ENCODE measurements at regions not wholly inside any gene's neighbourhood (a gene's known extent, or its start where the extent isn't known, plus 50 kb on each side); places are given as distances from the start of the nearest gene placed in this dataset.

DNA sequence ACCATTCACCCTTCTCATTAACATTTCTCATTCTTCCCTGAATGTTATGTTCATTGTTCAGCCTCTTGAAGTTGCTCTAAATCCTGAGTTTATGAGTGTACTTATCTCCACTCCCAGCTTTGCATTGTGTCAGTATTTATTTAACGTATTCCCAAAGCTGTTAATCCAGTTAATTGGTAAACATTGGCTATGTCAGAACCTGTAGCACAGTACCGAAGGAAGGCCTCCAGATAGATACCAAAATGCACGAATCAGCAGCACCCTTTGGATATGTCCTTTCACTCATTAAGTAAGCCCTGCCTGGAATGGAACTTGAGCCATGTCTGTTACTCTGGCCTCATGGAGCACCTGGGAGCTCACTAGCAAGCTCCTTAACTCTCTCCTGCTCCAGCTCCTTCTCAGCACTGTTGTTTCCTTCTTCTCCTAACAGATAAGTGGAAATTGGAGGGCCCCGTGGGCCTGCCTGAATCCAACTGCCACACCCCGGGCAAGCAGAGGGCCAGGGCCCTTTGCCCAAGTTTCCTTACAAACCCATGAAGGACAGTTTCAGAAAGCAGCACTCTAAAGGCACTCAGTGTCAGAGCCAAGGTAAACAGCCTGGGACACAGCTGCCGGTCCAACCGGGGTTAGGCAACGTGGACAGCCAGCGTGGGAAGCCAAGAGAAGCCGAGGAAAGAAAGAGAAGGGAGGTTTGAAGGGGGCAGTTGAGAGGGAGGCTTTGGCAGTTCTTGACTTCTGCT lies 155.0 kb upstream of the SERP2 start:
- peak; percentile 96 for ATAC-seq
- H3K27me3 ChIP-seq = no peaks in the 10 kb centered on the region
- no peaks in the 10 kb centered on the region for H3K9me3 ChIP-seq
- H3K4me3 ChIP-seq = no peak overlapping the region
- H3K4me1 ChIP-seq = peaks cover 39% of the 10 kb centered on the region
- intact Hi-C loops (cut with DNase I) = no loop called here
- TF ChIP-seq, protein P1, sequence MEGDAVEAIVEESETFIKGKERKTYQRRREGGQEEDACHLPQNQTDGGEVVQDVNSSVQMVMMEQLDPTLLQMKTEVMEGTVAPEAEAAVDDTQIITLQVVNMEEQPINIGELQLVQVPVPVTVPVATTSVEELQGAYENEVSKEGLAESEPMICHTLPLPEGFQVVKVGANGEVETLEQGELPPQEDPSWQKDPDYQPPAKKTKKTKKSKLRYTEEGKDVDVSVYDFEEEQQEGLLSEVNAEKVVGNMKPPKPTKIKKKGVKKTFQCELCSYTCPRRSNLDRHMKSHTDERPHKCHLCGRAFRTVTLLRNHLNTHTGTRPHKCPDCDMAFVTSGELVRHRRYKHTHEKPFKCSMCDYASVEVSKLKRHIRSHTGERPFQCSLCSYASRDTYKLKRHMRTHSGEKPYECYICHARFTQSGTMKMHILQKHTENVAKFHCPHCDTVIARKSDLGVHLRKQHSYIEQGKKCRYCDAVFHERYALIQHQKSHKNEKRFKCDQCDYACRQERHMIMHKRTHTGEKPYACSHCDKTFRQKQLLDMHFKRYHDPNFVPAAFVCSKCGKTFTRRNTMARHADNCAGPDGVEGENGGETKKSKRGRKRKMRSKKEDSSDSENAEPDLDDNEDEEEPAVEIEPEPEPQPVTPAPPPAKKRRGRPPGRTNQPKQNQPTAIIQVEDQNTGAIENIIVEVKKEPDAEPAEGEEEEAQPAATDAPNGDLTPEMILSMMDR (IDR thresholded peaks at IDR 0.05) = no peak
- no peaks in the 10 kb centered on the region for H3K36me3 ChIP-seq
- H3K27ac ChIP-seq = peak overlapping the region; percentile 81
- DNase-seq = peak; percentile 88

DNA sequence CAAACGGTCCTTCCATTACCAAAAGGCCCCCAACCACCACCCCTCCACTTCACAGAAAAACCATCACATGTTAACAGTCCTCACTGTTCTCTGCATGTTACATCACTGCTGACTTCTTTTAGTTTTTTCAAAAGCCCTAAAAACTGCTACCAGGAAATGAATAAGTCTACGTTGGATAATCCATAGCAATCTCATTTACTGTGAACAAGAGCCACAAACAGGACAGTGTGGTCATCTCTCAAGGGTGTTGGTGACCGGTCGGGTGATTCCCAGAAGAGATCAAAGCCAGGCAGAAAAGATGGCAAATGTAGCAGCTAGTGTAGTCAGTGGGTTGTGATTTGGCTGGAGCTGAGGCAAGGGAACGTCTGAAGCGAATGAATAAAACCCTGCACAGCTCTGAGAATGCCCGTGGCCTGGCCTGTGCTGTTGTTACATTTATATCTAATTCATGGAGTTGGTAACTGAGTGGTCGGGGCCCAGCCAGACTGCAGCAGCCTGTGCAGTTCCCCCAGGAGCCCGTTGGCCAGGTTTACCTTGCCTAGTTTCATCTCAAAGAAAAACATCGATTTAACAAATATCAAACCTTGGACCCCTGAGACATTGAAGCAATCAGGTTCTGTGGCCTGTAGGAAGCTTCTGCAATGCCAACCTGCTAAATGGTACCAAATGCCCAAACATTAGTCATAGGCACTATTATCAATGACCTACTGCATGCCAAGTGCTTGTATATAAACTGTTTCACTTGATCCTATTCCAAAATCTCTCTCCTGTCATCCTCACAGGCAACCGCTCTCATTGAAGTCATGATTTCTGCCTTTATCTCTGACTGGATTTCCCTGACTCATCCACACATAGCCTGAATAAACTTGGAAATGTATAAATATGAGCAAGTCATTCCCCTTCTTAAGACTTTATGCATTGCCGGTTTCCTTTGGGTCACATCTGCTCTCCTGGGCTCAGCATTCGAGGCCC lies 153.8 kb upstream of the SERP2 start:
- Histone ChIP-seq H3K27ac (peak overlapping the region; percentile 66), H3K36me3 (no peaks in the 10 kb centered on the region), H3K4me3 (no peak overlapping the region), H3K9me3 (no peaks in the 10 kb centered on the region), H3K4me1 (peaks cover 39% of the 10 kb centered on the region), H3K27me3 (no peaks in the 10 kb centered on the region)
- intact Hi-C loops (cut with DNase I) = no loop called here
- TF ChIP-seq, protein P1 (IDR thresholded peaks at IDR 0.05) = no peak
- ATAC-seq (no peak), DNase-seq (no peak)

DNA sequence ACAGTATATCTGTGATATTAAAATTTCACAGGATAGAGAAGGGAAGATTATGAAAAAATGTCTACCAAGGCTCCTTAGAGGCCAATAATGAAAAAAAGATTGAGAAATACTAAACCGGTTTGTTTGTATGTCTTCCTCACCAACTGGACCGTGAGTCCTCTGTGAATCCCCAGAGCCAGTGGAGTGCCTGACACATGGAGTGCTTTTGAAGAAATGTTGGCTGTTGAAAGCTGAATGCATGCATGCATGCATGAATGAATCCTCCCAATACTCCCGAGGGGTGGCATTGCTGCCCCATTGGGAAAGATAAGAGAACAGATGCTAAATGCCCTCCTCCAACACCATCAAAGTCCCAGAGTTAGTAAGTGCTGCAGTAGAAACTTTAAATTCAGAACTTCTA lies 152.7 kb upstream of the SERP2 start:
- Histone ChIP-seq H3K4me3 (no peak overlapping the region), H3K9me3 (no peaks in the 10 kb centered on the region), H3K27me3 (no peaks in the 10 kb centered on the region), H3K36me3 (no peaks in the 10 kb centered on the region), H3K4me1 (peaks cover 44% of the 10 kb centered on the region), H3K27ac (no peak overlapping the region)
- intact Hi-C loops (cut with DNase I) = no loop called here
- DNase-seq (no peak), ATAC-seq (no peak)
- TF ChIP-seq, protein P1 (IDR thresholded peaks at IDR 0.05) = no peak

DNA sequence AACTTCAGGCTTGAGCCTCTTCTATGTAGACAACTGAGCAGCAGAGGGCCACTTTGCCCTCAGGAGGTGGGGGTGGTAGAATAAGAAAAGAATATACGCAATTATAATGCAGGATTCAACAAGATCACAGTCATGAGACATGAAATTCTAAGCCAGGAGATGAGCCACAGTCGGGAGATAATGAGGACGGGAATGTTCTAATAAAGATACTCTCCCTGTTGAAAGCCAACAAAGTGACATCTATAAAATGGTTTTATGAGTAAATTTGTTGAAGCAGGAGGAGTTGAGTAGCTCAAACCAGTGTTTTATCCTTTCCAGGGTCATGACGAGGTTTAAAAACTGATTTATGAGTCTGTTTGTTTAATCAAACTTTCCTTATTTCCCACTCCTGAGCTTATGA lies 152.0 kb upstream of the SERP2 start:
- intact Hi-C loops (cut with DNase I) = no loop called here
- Histone ChIP-seq H3K27me3 (no peaks in the 10 kb centered on the region), H3K36me3 (no peaks in the 10 kb centered on the region), H3K27ac (no peak overlapping the region), H3K4me3 (no peak overlapping the region), H3K4me1 (peaks cover 44% of the 10 kb centered on the region), H3K9me3 (no peaks in the 10 kb centered on the region)
- DNase-seq = no peak
- TF ChIP-seq, protein P1 (IDR thresholded peaks at IDR 0.05) = no peak
- ATAC-seq = no peak

DNA sequence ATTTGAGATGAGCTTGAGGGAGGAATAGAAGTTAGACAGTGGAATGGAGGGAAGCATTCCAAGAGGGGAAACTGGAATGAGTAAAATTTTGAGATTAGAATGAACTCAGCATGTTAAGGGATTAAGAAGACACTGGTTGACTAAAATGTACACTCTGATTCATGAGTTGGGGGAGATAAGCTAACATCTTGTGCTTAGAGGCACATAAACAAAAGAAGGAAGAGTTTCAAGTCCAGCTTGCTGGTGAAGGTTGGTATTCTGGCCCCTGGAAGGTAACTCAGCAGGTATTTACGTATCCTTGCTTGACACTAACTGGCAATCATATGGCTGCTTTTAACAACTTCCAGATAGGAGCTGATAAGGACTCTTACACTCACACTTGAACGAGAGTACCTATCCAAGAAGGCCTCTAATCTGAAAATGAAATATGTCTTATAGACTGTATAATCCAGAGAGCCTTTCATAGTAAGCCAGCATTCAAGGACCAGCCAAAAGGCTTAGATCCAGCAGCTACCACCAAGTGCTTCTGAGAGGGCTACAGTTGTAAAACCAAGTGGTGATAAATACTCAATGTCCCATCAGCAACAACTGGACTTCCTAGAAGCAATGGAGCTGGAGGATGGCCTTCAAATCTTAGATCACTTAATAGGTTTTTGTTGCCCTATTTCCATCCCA lies 149.7 kb upstream of the SERP2 start:
- TF ChIP-seq, protein P1 (IDR thresholded peaks at IDR 0.05) = no peak
- ATAC-seq = peak; percentile 63
- no peak overlapping the region for H3K4me3 ChIP-seq
- peak overlapping the region; percentile 75 for H3K27ac ChIP-seq
- no peaks in the 10 kb centered on the region for H3K27me3 ChIP-seq
- H3K4me1 ChIP-seq = peaks cover 23% of the 10 kb centered on the region
- H3K9me3 ChIP-seq = no peaks in the 10 kb centered on the region
- intact Hi-C loops (cut with DNase I) = no loop called here
- H3K36me3 ChIP-seq = no peaks in the 10 kb centered on the region
- no peak for DNase-seq

Measured in upper lobe of right lung (tissue), 1 donor.